ENCODE measurements at regions not wholly inside any gene's neighbourhood (a gene's known extent, or its start where the extent isn't known, plus 50 kb on each side); places are given as distances from the start of the nearest gene placed in this dataset.
"Not testable (repeated sequence)": the region's sequence is repeated elsewhere in the genome, so short reads cannot be mapped to it uniquely, and the experiment has no call there.

DNA sequence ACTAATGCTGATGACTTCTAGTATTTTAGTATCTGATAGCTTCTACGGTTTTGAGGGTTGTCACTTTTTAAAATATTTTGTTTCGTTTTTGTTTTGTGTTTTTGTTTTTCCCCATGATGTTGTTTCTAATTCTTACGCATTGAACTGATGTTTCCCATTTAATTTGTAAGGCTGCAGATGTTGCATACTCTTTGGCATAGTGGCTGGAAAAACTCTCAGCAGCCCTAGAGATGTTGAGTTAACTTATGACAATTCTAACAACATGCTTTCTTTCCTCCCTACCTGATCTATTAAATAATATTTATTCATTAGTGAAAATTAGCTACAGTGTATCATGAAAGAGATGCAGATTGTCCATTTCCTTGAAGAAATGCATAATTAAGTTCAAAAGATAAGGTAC lies 559.3 kb upstream of the GRM7 start:
- DNase-seq (ENCODE audit: low spot score) (no peak), ATAC-seq (no peak)
- no peaks in the 10 kb centered on the region for H3K4me1 Mint-ChIP-seq (ENCODE audit: low read depth in 2 of 2)
- H3K36me3 Mint-ChIP-seq: peaks cover 17% of the 10 kb centered on the region
- peaks cover 16% of the 10 kb centered on the region for H3K9me3 Mint-ChIP-seq
- H3K27ac Mint-ChIP-seq: no peak overlapping the region
- H3K27me3 Mint-ChIP-seq: no peaks in the 10 kb centered on the region
- H3K4me3 Mint-ChIP-seq: no peak overlapping the region

DNA sequence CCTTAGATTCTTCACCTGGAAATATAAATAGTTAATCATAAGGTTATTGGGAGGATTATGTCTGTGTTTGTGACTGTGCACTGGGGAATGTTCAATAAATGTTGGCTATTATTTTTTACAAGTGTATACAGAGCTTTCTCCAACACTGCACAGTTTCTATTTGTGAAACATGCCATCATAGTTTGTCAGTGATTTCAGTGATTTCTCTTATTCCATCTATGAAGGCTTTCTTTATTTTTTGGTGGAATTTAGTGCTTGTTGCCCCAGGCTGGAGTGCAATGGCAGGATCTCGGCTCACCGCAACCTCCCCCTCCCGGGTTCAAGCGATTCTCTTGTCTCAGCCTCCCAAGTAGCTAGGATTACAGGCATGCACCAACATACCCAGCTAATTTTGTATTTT lies 545.0 kb upstream of the GRM7 start:
- peaks cover 9% of the 10 kb centered on the region for H3K9me3 Mint-ChIP-seq
- no peak overlapping the region for H3K4me3 Mint-ChIP-seq
- no peaks in the 10 kb centered on the region for H3K36me3 Mint-ChIP-seq
- ATAC-seq (no peak), DNase-seq (ENCODE audit: low spot score) (no peak)
- H3K4me1 Mint-ChIP-seq (ENCODE audit: low read depth in 2 of 2): no peaks in the 10 kb centered on the region
- no peaks in the 10 kb centered on the region for H3K27me3 Mint-ChIP-seq
- H3K27ac Mint-ChIP-seq: no peak overlapping the region

DNA sequence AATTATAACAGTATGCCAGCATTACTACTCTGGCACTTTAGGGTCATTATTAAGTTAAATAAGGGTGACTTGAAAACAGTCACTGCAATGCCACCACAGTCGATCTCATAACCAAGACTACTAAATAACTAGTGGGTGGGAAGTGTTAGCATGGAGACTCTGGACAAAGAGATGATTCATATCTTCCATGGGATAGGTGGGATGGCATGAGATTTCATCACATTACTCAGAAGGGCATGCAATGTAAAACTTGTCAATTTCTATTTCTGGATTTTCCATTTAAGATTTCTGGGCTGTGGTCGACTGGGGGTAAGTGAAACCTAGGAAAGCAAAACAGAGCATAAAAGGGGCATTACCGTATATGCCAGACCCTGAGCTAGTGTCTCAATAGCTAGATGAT lies 538.9 kb upstream of the GRM7 start:
- no peaks in the 10 kb centered on the region for H3K4me1 Mint-ChIP-seq (ENCODE audit: low read depth in 2 of 2)
- no peaks in the 10 kb centered on the region for H3K27me3 Mint-ChIP-seq
- H3K9me3 Mint-ChIP-seq: no peaks in the 10 kb centered on the region
- H3K36me3 Mint-ChIP-seq: no peaks in the 10 kb centered on the region
- no peak overlapping the region for H3K27ac Mint-ChIP-seq
- no peak overlapping the region for H3K4me3 Mint-ChIP-seq
- DNase-seq (ENCODE audit: low spot score) (no peak), ATAC-seq (no peak)

DNA sequence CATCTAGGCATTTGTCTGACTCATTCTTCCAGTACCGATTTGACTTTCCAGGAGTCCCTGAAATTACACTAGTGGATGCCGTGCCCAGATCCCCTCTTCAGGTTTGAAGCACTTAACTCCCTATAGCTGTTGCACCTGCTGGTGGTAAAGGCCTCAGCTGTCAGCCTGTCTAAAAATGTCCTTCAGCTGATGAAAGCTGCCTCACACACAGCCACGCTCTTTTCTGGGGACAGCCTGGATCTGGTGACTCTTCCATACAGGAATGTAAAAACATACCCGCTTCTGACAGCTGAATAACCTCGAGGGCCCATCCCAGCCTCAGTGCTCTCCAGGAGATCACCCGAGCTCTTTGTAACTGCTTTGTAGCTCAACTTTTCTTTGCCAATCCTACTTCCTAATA lies 534.1 kb upstream of the GRM7 start:
- Mint-ChIP-seq H3K9me3 (peaks cover 3% of the 10 kb centered on the region), H3K4me3 (no peak overlapping the region), H3K36me3 (no peaks in the 10 kb centered on the region), H3K27me3 (no peaks in the 10 kb centered on the region), H3K4me1 (ENCODE audit: low read depth in 2 of 2) (no peaks in the 10 kb centered on the region), H3K27ac (no peak overlapping the region)
- ATAC-seq (no peak), DNase-seq (ENCODE audit: low spot score) (no peak)

DNA sequence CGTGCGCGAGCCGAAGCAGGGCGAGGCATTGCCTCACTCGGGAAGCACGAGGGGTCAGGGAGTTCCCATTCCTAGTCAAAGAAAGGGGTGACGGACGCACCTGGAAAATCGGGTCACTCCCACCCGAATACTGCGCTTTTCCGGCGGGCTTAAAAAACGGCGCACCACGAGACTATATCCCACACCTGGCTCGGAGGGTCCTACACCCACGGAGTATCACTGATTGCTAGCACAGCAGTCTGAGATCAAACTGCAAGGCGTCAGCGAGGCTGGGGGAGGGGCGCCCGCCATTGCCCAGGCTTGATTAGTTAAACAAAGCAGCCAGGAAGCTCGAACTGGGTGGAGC lies 520.0 kb upstream of the GRM7 start:
- not testable (repeated sequence) for H3K27ac Mint-ChIP-seq; H3K4me1 Mint-ChIP-seq (ENCODE audit: low read depth in 2 of 2); DNase-seq (ENCODE audit: low spot score); H3K27me3 Mint-ChIP-seq; H3K4me3 Mint-ChIP-seq; ATAC-seq
- peaks cover 12% of the 10 kb centered on the region for H3K36me3 Mint-ChIP-seq
- peaks cover 15% of the 10 kb centered on the region for H3K9me3 Mint-ChIP-seq

DNA sequence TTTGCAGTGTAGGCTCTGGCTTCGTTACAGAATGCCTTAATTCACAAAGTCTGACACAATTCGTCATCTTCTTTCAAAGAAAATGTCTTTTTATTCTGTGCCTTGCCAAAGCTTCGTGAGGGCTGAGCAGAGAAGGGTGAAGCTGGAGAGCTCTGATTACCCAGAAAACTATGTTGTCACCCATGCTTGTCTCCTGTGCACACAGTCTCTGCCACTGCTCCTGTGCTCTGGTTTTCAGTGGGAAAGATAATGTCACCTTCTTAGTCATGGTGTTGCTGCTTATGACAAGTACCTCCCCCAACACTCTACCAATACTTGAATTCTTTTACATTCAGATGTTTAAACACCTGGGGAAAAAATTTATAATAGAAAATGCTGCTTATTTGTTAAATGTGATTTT lies 509.2 kb upstream of the GRM7 start:
- no peak for ATAC-seq
- DNase-seq (ENCODE audit: low spot score): no peak
- Mint-ChIP-seq H3K4me1 (ENCODE audit: low read depth in 2 of 2) (no peaks in the 10 kb centered on the region), H3K27ac (no peak overlapping the region), H3K27me3 (no peaks in the 10 kb centered on the region), H3K4me3 (no peak overlapping the region), H3K9me3 (peaks cover 11% of the 10 kb centered on the region), H3K36me3 (no peaks in the 10 kb centered on the region)

DNA sequence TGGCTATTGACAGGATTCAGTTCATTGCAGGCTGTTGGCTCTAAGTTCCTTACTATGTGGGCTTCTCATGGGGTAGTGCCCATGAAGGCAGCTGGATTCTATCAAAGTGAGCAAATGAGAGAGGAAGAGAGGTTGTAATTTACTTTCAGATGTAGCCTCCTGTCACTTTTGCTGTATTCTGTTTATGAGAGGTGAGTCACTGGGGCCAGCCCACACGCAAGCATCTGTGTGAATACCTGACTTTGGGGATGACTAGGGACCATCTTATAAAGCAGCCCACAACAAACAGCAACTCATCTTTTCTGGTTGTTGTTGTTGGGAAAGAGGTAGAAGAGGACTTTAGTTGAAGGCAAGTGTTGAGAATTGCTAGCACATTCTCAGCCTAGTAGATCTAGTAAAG lies 506.3 kb upstream of the GRM7 start:
- H3K4me3 Mint-ChIP-seq: no peak overlapping the region

DNA sequence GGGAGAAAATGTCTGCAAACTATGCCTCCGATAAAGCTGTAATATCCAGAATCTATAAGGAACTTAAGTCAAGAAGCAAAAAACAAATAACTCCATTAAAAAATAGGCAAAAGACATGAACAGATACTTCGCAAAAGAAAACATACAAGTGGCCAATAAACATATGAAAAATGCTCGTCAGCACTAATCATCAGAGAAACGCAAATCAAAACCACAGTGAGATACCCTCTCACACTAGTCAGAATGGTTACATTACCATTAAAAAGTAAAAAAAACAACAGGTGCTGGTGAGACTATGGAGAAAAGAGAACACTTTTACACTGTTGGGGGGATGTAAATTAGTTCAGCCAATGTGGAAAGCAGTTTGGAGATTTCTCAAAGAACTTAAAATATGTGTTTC lies 498.5 kb upstream of the GRM7 start:
- Mint-ChIP-seq H3K9me3 (peaks cover 18% of the 10 kb centered on the region), H3K36me3 (peaks cover 9% of the 10 kb centered on the region), H3K4me1 (ENCODE audit: low read depth in 2 of 2) (no peaks in the 10 kb centered on the region), H3K27me3 (no peaks in the 10 kb centered on the region), H3K4me3 (no peak overlapping the region), H3K27ac (no peak overlapping the region)
- ATAC-seq (no peak), DNase-seq (ENCODE audit: low spot score) (no peak)

More for the DNA sequence above, 506.3 kb upstream of the GRM7 start:
- no peaks in the 10 kb centered on the region for H3K4me1 Mint-ChIP-seq (ENCODE audit: low read depth in 2 of 2)
- H3K36me3 Mint-ChIP-seq: no peaks in the 10 kb centered on the region
- H3K27ac Mint-ChIP-seq: no peak overlapping the region
- DNase-seq (ENCODE audit: low spot score) (no peak), ATAC-seq (no peak)
- no peaks in the 10 kb centered on the region for H3K27me3 Mint-ChIP-seq
- peaks cover 11% of the 10 kb centered on the region for H3K9me3 Mint-ChIP-seq

DNA sequence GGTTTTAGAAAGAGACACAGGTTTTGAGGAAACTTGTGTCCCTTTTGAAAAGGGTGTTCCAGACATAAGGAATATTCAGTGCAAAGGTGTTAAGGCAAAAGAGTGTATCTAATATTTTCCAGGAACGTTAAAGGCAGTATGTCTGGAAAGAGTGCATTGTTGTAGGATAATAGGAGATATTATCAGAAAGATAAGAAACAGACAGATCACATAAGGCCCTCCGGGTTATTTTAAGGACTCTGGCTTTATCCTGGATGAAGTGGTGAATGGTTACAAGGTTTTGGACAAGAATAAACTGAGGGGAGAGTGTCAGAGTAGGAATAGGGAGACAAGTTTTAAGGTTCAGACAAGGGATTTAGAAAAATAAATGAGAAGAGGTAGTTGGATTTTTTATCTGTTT lies 493.7 kb upstream of the GRM7 start:
- Mint-ChIP-seq H3K4me3 (no peak overlapping the region), H3K9me3 (peaks cover 23% of the 10 kb centered on the region), H3K4me1 (ENCODE audit: low read depth in 2 of 2) (no peaks in the 10 kb centered on the region), H3K27me3 (no peaks in the 10 kb centered on the region), H3K27ac (no peak overlapping the region), H3K36me3 (peaks cover 10% of the 10 kb centered on the region)
- DNase-seq (ENCODE audit: low spot score) (no peak), ATAC-seq (no peak)

DNA sequence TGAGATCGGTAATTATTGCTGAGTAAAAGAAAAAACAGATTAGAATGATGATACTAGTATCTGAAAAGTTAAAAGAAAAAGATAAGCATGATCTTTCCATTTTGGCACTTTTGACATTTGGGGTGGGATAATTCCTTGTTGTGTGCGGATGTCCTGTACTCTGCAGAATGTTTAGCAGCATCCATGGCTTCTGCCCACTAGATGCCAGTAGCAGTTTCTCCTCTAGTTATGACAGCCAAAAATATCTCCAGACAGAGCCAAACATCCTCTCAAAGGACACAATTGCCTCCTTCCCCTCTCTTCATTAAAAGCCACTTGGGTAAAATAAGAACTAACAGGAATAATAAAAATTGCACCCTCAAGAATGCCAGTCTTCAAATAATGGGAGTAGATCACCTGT lies 468.8 kb upstream of the GRM7 start:
- Mint-ChIP-seq H3K4me3 (no peak overlapping the region), H3K27ac (no peak overlapping the region), H3K36me3 (no peaks in the 10 kb centered on the region), H3K4me1 (ENCODE audit: low read depth in 2 of 2) (no peaks in the 10 kb centered on the region), H3K27me3 (no peaks in the 10 kb centered on the region), H3K9me3 (peaks cover 7% of the 10 kb centered on the region)
- ATAC-seq (no peak), DNase-seq (ENCODE audit: low spot score) (no peak)

DNA sequence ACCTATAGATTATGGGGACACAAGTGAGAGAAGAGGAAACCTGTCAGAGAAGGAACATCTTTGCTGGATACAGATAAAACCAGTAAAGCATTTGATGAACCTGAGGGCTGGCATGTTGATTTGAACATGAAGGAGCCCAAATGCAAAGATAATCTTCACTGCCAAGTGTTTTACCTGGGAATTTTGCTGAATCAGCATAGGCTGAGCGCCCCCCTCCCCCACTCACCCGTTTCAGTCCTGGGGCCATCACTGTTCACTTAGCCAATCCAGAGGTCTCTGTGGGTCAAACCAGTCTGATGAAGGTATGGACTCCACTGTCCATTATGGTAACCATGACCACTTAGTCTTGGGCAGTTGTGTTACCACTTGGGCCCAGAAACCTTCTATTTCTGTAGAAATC lies 466.0 kb upstream of the GRM7 start:
- Mint-ChIP-seq H3K4me3 (no peak overlapping the region), H3K27ac (no peak overlapping the region), H3K4me1 (ENCODE audit: low read depth in 2 of 2) (no peaks in the 10 kb centered on the region), H3K36me3 (peaks cover 6% of the 10 kb centered on the region), H3K27me3 (no peaks in the 10 kb centered on the region), H3K9me3 (peaks cover 19% of the 10 kb centered on the region)
- no peak for ATAC-seq
- no peak for DNase-seq (ENCODE audit: low spot score)

DNA sequence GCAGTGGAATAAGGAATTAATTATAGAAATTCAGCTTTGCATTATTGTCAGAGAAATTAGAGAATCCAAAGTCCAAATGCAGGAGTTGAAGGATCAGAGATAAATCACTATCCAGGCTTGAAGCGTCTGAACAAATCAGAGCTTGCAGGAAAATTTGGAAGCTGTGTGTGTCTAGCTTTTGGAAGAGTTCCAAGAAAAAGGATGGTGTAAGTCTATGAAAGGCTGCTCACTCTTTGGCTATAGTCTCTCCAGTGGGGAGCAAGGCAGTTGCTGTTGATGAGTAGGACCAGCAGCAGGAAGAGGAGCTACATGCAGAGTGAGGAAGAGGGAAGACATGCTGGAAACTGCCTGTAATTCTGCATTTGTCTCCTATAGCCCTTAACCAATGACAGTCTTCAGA lies 464.3 kb upstream of the GRM7 start:
- no peak overlapping the region for H3K4me3 Mint-ChIP-seq
- DNase-seq (ENCODE audit: low spot score): no peak
- peaks cover 6% of the 10 kb centered on the region for H3K36me3 Mint-ChIP-seq
- H3K27ac Mint-ChIP-seq: no peak overlapping the region
- H3K9me3 Mint-ChIP-seq: peaks cover 19% of the 10 kb centered on the region
- no peaks in the 10 kb centered on the region for H3K4me1 Mint-ChIP-seq (ENCODE audit: low read depth in 2 of 2)
- ATAC-seq: no peak
- H3K27me3 Mint-ChIP-seq: no peaks in the 10 kb centered on the region

DNA sequence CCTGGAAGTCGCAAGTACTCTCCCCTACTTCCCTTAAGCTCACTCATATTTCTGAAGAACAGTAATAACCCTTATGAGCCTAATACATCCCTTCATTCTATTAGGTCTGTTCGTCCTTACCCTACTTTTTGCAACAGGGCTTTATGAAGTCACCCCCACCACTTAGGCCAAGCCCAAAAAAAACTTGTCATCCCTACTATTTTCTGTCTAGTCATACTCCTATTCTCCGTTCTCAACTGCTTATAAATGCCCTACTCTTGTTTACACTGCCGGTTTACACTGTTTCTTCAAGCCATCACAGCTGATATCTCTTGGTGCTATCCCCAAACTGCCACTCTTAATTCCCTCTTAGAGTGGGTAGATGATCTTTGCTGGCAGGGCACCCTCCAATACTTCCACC lies 458.2 kb upstream of the GRM7 start:
- ATAC-seq; H3K27ac Mint-ChIP-seq; H3K27me3 Mint-ChIP-seq; H3K36me3 Mint-ChIP-seq; H3K4me3 Mint-ChIP-seq; DNase-seq (ENCODE audit: low spot score); H3K4me1 Mint-ChIP-seq (ENCODE audit: low read depth in 2 of 2): not testable (repeated sequence)
- H3K9me3 Mint-ChIP-seq: peaks cover 11% of the 10 kb centered on the region

DNA sequence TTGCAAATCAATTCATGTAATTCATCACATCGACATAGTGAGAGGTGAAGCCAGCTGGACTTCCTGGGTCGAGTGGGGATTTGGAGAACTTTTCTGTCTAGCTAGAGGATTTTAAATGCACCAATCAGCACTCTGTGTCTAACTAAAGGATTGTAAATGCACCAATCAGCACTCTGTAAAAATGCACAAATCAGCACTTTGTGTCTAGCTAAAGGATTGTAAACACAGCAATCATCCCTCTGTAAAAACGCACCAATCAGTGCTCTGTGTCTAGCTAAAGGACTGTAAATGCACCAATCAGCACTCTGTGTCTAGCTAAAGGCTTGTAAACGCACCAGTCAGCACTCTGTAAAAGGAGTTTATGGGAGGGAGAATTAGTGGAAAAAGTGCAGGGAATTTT lies 454.0 kb upstream of the GRM7 start:
- not testable (repeated sequence) for H3K36me3 Mint-ChIP-seq; H3K27ac Mint-ChIP-seq; DNase-seq (ENCODE audit: low spot score)

DNA sequence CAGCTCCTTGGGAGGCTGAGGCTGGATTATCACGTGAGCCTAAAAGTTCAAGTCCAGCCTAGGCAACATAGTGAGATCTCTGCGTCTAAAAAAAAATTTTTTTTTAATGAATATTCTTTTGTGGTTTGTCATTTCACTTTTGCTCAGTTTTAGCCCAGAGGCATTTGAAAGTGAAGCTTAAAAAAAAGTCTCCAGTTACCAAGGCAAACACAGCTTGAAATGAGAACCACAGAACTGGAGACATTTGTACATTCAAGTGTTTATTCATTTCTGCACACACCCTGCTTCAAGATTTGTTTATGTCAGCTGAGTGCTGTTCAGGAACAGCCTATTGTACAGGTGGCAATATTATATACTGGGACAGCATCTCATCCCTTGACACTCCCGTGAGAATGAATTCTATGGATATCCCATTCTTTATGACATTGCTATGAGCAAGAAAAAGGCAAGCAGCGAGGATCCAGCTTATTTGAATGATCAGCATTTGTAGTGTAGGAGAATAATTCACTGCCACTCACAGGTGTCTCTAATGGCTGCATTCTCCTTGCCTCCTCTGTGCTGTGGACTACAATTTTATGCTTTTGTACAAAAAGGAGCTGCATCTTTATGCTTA lies 444.8 kb upstream of the GRM7 start:
- Mint-ChIP-seq H3K4me1 (ENCODE audit: low read depth in 2 of 2) (no peaks in the 10 kb centered on the region), H3K4me3 (no peak overlapping the region), H3K27me3 (no peaks in the 10 kb centered on the region), H3K27ac (no peak overlapping the region), H3K9me3 (peaks cover 4% of the 10 kb centered on the region), H3K36me3 (no peaks in the 10 kb centered on the region)
- ATAC-seq: no peak
- DNase-seq (ENCODE audit: low spot score): no peak

More for the DNA sequence above, 454.0 kb upstream of the GRM7 start:
- H3K9me3 Mint-ChIP-seq; ATAC-seq; H3K27me3 Mint-ChIP-seq; H3K4me1 Mint-ChIP-seq (ENCODE audit: low read depth in 2 of 2); H3K4me3 Mint-ChIP-seq: not testable (repeated sequence)

Measured in natural killer cell treated with Interleukin-12 subunit alpha and Interleukin-12 subunit beta and Interleukin-15 and Interleukin-18, amount 100 ng/mL, for 72 hours (primary cell).